Liver (tissue), 8 donors: ENCODE measurements at regions not wholly inside any gene's neighbourhood (a gene's known extent, or its start where the extent isn't known, plus 50 kb on each side); places are given as distances from the start of the nearest gene placed in this dataset.

Experiments used
- DNase-seq: peaks from one replicate; pipeline ENCODE4 v3.0.0-alpha.2; 2017; ENCODE audit warnings: low spot score
- H3K27ac ChIP-seq, 2 donors: one replicate each; pipeline ENCODE4 v1.7.0; 2013; ENCODE audit warnings: inconsistent platforms in 2 of 2, low read length in 2 of 2, control low read depth in 1 of 2, low read depth in 1 of 2, mild to moderate bottlenecking in 1 of 2
- H3K27me3 ChIP-seq, 4 donors: one replicate each; pipeline versions ENCODE4 v1.6.1 to v1.7.0; 2013; ENCODE audit warnings: low read length in 3 of 4, inconsistent platforms in 1 of 4, mild to moderate bottlenecking in 1 of 4, moderate library complexity in 1 of 4; ENCODE audit not compliant: control insufficient read depth in 4 of 4, insufficient read depth in 4 of 4
- H3K36me3 ChIP-seq, 4 donors: one replicate each; pipeline versions ENCODE4 v1.6.1 to v1.7.0; 2013; ENCODE audit warnings: low read length in 3 of 4, mild to moderate bottlenecking in 3 of 4, low read depth in 1 of 4, moderate library complexity in 1 of 4; ENCODE audit not compliant: control insufficient read depth in 4 of 4, insufficient read depth in 3 of 4
- H3K4me1 ChIP-seq, 4 donors: one replicate each; pipeline versions ENCODE4 v1.6.1 to v1.7.0; 2013; ENCODE audit warnings: low read length in 3 of 4, mild to moderate bottlenecking in 3 of 4, moderate library complexity in 1 of 4; ENCODE audit not compliant: control insufficient read depth in 4 of 4, insufficient read depth in 4 of 4
- H3K4me3 ChIP-seq, 3 donors: one replicate each; pipeline versions ENCODE4 v1.6.1 to v1.7.0; 2013; ENCODE audit warnings: low read length in 3 of 3, control low read depth in 1 of 3, low read depth in 1 of 3, mild to moderate bottlenecking in 1 of 3
- H3K9ac ChIP-seq, 2 donors: one replicate each; pipeline ENCODE4 v1.7.0; 2013; ENCODE audit warnings: low read length in 2 of 2, mild to moderate bottlenecking in 2 of 2, moderate library complexity in 2 of 2, control low read depth in 1 of 2, low read depth in 1 of 2
- H3K9me3 ChIP-seq, 4 donors: one replicate each; pipeline versions ENCODE4 v1.6.1 to v1.7.0; 2013; ENCODE audit warnings: low read length in 3 of 4; ENCODE audit not compliant: control insufficient read depth in 4 of 4
- CTCF ChIP-seq: fragments of 150-350 bp; IDR thresholded peaks from 2 replicates; pipeline ENCODE4 v1.5.1; 2017; ENCODE audit warnings: improper control_type of control experiment, low read depth, low read length; ENCODE audit not compliant: missing input control
- EGR1 ChIP-seq, 2 donors: IDR thresholded peaks; 2 replicates each; pipeline ENCODE4 v1.6.1; 2016 to 2018; ENCODE audit warnings: antibody characterized with exemption in 2 of 2, low read depth in 2 of 2
- FOXA1 ChIP-seq: IDR thresholded peaks from 2 replicates; pipeline ENCODE4 v1.6.1; 2016; ENCODE audit warnings: antibody characterized with exemption
- FOXA2 ChIP-seq: IDR thresholded peaks from 2 replicates; pipeline ENCODE4 v1.6.1; 2016; ENCODE audit warnings: antibody characterized with exemption
- HNF4G ChIP-seq: IDR thresholded peaks from 2 replicates; pipeline ENCODE4 v1.6.1; 2016; ENCODE audit warnings: antibody characterized with exemption
- JUND ChIP-seq, 2 donors: IDR thresholded peaks; 2 replicates each; pipeline ENCODE4 v1.6.1; 2016; ENCODE audit warnings: antibody characterized with exemption in 2 of 2
- RAD21 ChIP-seq, 2 donors: IDR thresholded peaks; 2 replicates each; pipeline ENCODE4 v1.6.1; 2016; ENCODE audit warnings: antibody characterized with exemption in 2 of 2, mild to moderate bottlenecking in 2 of 2
- RXRA ChIP-seq, 2 donors: IDR thresholded peaks; 2 replicates each; pipeline ENCODE4 v1.6.1; 2017 to 2018; ENCODE audit warnings: antibody characterized with exemption in 2 of 2, mild to moderate bottlenecking in 1 of 2
- SP1 ChIP-seq: IDR thresholded peaks from 2 replicates; pipeline ENCODE4 v1.6.1; 2018; ENCODE audit warnings: antibody characterized with exemption, mild to moderate bottlenecking
- YY1 ChIP-seq: IDR thresholded peaks from 2 replicates; pipeline ENCODE4 v1.6.1; 2016; ENCODE audit warnings: antibody characterized with exemption, mild to moderate bottlenecking
- WGBS: extraction: QIAGEN DNeasy Blood & Tissue Kit; methylation state at CpG from one replicate; pipeline ENCODE4 v1.1.7; 2013; 5-methylcytosine and 5-hydroxymethylcytosine counted together
- TF ChIP-seq, protein P1 (sequence below): IDR thresholded peaks from 2 replicates; pipeline ENCODE4 v1.6.1; 2016; ENCODE audit warnings: antibody characterized with exemption, mild to moderate bottlenecking
- TF ChIP-seq, protein P2 (sequence below): IDR thresholded peaks from 2 replicates; pipeline ENCODE4 v1.6.1; 2016; ENCODE audit warnings: antibody characterized with exemption
- TF ChIP-seq, protein P3 (sequence below): IDR thresholded peaks from 2 replicates; pipeline ENCODE4 v1.6.1; 2016; ENCODE audit warnings: antibody characterized with exemption
- donor health status: healthy.
- donor health status: healthy.
- donor health status: healthy.
- donor health status: healthy.
- donor health status: healthy.

- Histone ChIP-seq H3K9me3 (no peaks in the 10 kb centered on the region), H3K27me3 (no peaks in the 10 kb centered on the region), H3K27ac (no peak overlapping the region), H3K36me3 (no peaks in the 10 kb centered on the region), H3K4me3 (no peak overlapping the region), H3K9ac (no peak overlapping the region), H3K4me1 (no peaks in the 10 kb centered on the region)
- no peak for TF ChIP-seq HNF4G
- no peak for TF ChIP-seq RAD21 (IDR thresholded peaks at IDR 0.05)
- TF ChIP-seq JUND (IDR thresholded peaks at IDR 0.05): no peak
- TF ChIP-seq, protein P1, sequence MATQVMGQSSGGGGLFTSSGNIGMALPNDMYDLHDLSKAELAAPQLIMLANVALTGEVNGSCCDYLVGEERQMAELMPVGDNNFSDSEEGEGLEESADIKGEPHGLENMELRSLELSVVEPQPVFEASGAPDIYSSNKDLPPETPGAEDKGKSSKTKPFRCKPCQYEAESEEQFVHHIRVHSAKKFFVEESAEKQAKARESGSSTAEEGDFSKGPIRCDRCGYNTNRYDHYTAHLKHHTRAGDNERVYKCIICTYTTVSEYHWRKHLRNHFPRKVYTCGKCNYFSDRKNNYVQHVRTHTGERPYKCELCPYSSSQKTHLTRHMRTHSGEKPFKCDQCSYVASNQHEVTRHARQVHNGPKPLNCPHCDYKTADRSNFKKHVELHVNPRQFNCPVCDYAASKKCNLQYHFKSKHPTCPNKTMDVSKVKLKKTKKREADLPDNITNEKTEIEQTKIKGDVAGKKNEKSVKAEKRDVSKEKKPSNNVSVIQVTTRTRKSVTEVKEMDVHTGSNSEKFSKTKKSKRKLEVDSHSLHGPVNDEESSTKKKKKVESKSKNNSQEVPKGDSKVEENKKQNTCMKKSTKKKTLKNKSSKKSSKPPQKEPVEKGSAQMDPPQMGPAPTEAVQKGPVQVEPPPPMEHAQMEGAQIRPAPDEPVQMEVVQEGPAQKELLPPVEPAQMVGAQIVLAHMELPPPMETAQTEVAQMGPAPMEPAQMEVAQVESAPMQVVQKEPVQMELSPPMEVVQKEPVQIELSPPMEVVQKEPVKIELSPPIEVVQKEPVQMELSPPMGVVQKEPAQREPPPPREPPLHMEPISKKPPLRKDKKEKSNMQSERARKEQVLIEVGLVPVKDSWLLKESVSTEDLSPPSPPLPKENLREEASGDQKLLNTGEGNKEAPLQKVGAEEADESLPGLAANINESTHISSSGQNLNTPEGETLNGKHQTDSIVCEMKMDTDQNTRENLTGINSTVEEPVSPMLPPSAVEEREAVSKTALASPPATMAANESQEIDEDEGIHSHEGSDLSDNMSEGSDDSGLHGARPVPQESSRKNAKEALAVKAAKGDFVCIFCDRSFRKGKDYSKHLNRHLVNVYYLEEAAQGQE: no peak
- no peak for TF ChIP-seq RXRA (IDR thresholded peaks at IDR 0.05)
- no peak for TF ChIP-seq FOXA2
- no peak for TF ChIP-seq EGR1 (IDR thresholded peaks at IDR 0.05; ENCODE audit: low read depth in 2 of 2)
- TF ChIP-seq, protein P2, sequence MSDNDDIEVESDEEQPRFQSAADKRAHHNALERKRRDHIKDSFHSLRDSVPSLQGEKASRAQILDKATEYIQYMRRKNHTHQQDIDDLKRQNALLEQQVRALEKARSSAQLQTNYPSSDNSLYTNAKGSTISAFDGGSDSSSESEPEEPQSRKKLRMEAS: no peak
- no peak for TF ChIP-seq CTCF
- no peak for TF ChIP-seq YY1
- TF ChIP-seq SP1: no peak
- 74% methylated on average over 8 of the region's 8 CpGs for WGBS
- DNase-seq: no peak
Observed at GRCh38 chr2:21288739-21289520, 165.2 kb downstream of the TDRD15 start.

GRCh38 chr2:21289551-21289950, 165.8 kb downstream of the TDRD15 start:
- Histone ChIP-seq H3K4me3 (no peak overlapping the region), H3K9me3 (no peaks in the 10 kb centered on the region), H3K4me1 (no peaks in the 10 kb centered on the region), H3K27ac (no peak overlapping the region), H3K27me3 (no peaks in the 10 kb centered on the region), H3K9ac (no peak overlapping the region), H3K36me3 (no peaks in the 10 kb centered on the region)
- TF ChIP-seq FOXA1: no peak
- TF ChIP-seq YY1: no peak
- no peak for TF ChIP-seq RAD21 (IDR thresholded peaks at IDR 0.05)
- TF ChIP-seq SP1: no peak
- TF ChIP-seq, protein P3, sequence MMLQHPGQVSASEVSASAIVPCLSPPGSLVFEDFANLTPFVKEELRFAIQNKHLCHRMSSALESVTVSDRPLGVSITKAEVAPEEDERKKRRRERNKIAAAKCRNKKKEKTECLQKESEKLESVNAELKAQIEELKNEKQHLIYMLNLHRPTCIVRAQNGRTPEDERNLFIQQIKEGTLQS: no peak
- no peak for TF ChIP-seq FOXA2
- no peak for DNase-seq
- 80% methylated on average over 3 of the region's 3 CpGs for WGBS
